HCT116 (cell line): ENCODE measurements at regions not wholly inside any gene's neighbourhood (a gene's known extent, or its start where the extent isn't known, plus 50 kb on each side); places are given as distances from the start of the nearest gene placed in this dataset.

Source experiments
- ATAC-seq: fragments of 200-7000 bp; cut with Tn5 transposase; 2 replicates; pipeline ENCODE4 v1.9.1; 2020; ENCODE audit warnings: mild to moderate bottlenecking, moderate library complexity
- BruUV-seq: library from RNA; stranded (reverse); fragments of 400-500 nt; replicated peaks from 2 replicates; lab custom pipeline; 2021; lab: Mats Ljungman, UMichigan
- CTCF ChIA-PET: fragments of 300-600 bp; sonication (Branson Sonifier 250); formaldehyde crosslinking; loops from one replicate; lab custom pipeline; 2021; ENCODE audit warnings: antibody characterized with exemption; lab: Charles Lee
- POLR2A ChIA-PET: fragments of 300-600, 350-600 bp; sonication (Branson Sonifier 250); formaldehyde crosslinking; loops from one replicate; lab custom pipeline; 2021; ENCODE audit warnings: antibody characterized with exemption; lab: Charles Lee
- RAD21 ChIA-PET, 2 experiments: fragments of 300-600 bp; sonication (Branson Sonifier 250); formaldehyde crosslinking; loops; one replicate each; lab custom pipeline; 2023; ENCODE audit warnings: low total read pairs in 2 of 2; ENCODE audit not compliant: uncharacterized antibody in 2 of 2, unreplicated experiment in 2 of 2, low non-redundant PET in 1 of 2; lab: Charles Lee
- DNase-seq: peaks from one replicate; pipeline ENCODE4 v3.0.0-alpha.2; 2010; ENCODE audit warnings: low read depth, low spot score
- H2AFZ ChIP-seq: fragments of 200-600 bp; shearing (Covaris generic), sonication (generic); 2 replicates; pipeline ENCODE4 v1.6.1; 2017; ENCODE audit warnings: low read depth, mixed run types, mixed read lengths, antibody characterized with exemption, low read length; ENCODE audit not compliant: poor library complexity, severe bottlenecking
- H3K27ac ChIP-seq: 2 replicates; pipeline ENCODE4 v1.5.1; 2012; ENCODE audit warnings: low read depth, low read length
- H3K27me3 ChIP-seq: fragments of 200-600 bp; sonication (generic); 2 replicates; pipeline ENCODE4 v1.6.1; 2016; ENCODE audit warnings: mixed run types, low read length, mixed read lengths; ENCODE audit not compliant: insufficient read depth
- H3K36me3 ChIP-seq, 2 experiments: fragments of 200-500 bp in 1 of 2; fragments of 200-600 bp in 1 of 2; sonication (Bioruptor generic) in 1 of 2; sonication (generic) in 1 of 2; 2 replicates each; pipeline versions ENCODE4 v1.5.1 to v1.6.1; 2014 to 2016; ENCODE audit warnings: low read length in 2 of 2, inconsistent platforms in 1 of 2, mixed read lengths in 1 of 2, mixed run types in 1 of 2; ENCODE audit not compliant: insufficient read depth in 2 of 2, control insufficient read depth in 1 of 2
- H3K4me1 ChIP-seq, 2 experiments: fragments of 200-600 bp in 1 of 2; sonication (generic) in 1 of 2; 2 replicates each; pipeline versions ENCODE4 v1.5.1 to v1.6.1; 2012 to 2017; ENCODE audit warnings: low read length in 2 of 2, inconsistent platforms in 1 of 2, mild to moderate bottlenecking in 1 of 2, mixed read lengths in 1 of 2, mixed run types in 1 of 2, moderate library complexity in 1 of 2; ENCODE audit not compliant: insufficient read depth in 2 of 2, control insufficient read depth in 1 of 2
- H3K4me2 ChIP-seq: fragments of 200-600 bp; sonication (generic); 2 replicates; pipeline ENCODE4 v1.6.1; 2017; ENCODE audit warnings: mixed run types, low read length, mixed read lengths
- H3K4me3 ChIP-seq, 2 experiments: fragments of 200-600 bp in 1 of 2; sonication (generic) in 1 of 2; replicated peaks in 1 of 2; 2 replicates each; pipeline ENCODE4 v1.5.1; 2011 to 2016; ENCODE audit warnings: low read length in 2 of 2, control low read depth in 1 of 2, low read depth in 1 of 2, mild to moderate bottlenecking in 1 of 2, mixed read lengths in 1 of 2, mixed run types in 1 of 2
- H3K79me2 ChIP-seq: fragments of 200-600 bp; sonication (generic); 2 replicates; pipeline ENCODE4 v1.6.1; 2017; ENCODE audit warnings: mild to moderate bottlenecking, mixed run types, low read length, moderate library complexity, mixed read lengths; ENCODE audit not compliant: insufficient read depth
- H3K9ac ChIP-seq: fragments of 200-600 bp; sonication (generic); 2 replicates; pipeline ENCODE4 v1.6.1; 2016; ENCODE audit warnings: low read length, mixed read lengths
- H3K9me2 ChIP-seq: fragments of 200-600 bp; sonication (generic), shearing (Covaris generic); 2 replicates; pipeline ENCODE4 v1.6.1; 2017; ENCODE audit warnings: mixed run types, mild to moderate bottlenecking, moderate library complexity; ENCODE audit not compliant: insufficient read depth
- H3K9me3 ChIP-seq, 2 experiments: fragments of 200-500 bp in 1 of 2; fragments of 200-600 bp in 1 of 2; sonication (Bioruptor generic) in 1 of 2; sonication (generic) in 1 of 2; 2 replicates each; pipeline ENCODE4 v1.6.1; 2014 to 2017; ENCODE audit warnings: low read length in 2 of 2, mixed read lengths in 2 of 2, inconsistent platforms in 1 of 2, low read depth in 1 of 2, mild to moderate bottlenecking in 1 of 2, mixed run types in 1 of 2, moderate library complexity in 1 of 2; ENCODE audit not compliant: control insufficient read depth in 1 of 2, insufficient read depth in 1 of 2
- H4K20me1 ChIP-seq: fragments of 200-600 bp; sonication (generic), shearing (Covaris generic); 2 replicates; pipeline ENCODE4 v1.6.1; 2017; ENCODE audit warnings: mixed run types, mild to moderate bottlenecking, moderate library complexity; ENCODE audit not compliant: insufficient read depth
- ATF3 ChIP-seq: IDR thresholded peaks from 2 replicates; pipeline ENCODE4 v1.6.1; 2012
- CBX3 ChIP-seq: IDR thresholded peaks from 2 replicates; pipeline ENCODE4 v1.6.1; 2012; ENCODE audit warnings: low read depth
- CEBPB ChIP-seq: IDR thresholded peaks from 2 replicates; pipeline ENCODE4 v1.6.1; 2012; ENCODE audit warnings: low read depth
- CTCF ChIP-seq, 3 experiments: fragments of 200-600 bp in 1 of 3; sonication (generic) in 1 of 3; IDR thresholded peaks in 2 of 3; conservative IDR thresholded peaks in 1 of 3; 2 replicates each; pipeline ENCODE4 v1.5.1; 2012 to 2017; ENCODE audit warnings: low read depth in 2 of 3, low read length in 2 of 3, antibody characterized with exemption in 1 of 3, borderline replicate concordance in 1 of 3, control low read depth in 1 of 3, mild to moderate bottlenecking in 1 of 3, mixed read lengths in 1 of 3, mixed run types in 1 of 3, moderate library complexity in 1 of 3; ENCODE audit not compliant: insufficient read depth in 1 of 3
- EGR1 ChIP-seq: IDR thresholded peaks from 2 replicates; pipeline ENCODE4 v1.6.1; 2012; ENCODE audit warnings: low read depth
- ELF1 ChIP-seq: IDR thresholded peaks from 2 replicates; pipeline ENCODE4 v1.6.1; 2012; ENCODE audit warnings: low read depth, borderline replicate concordance
- EZH2 ChIP-seq: fragments of 200-600 bp; sonication (generic); IDR thresholded peaks from 2 replicates; pipeline ENCODE4 v1.6.1; 2017; ENCODE audit warnings: antibody characterized with exemption, mixed run types
- EZH2phosphoT487 ChIP-seq: fragments of 200-600 bp; IDR thresholded peaks from 2 replicates; pipeline ENCODE4 v1.6.1; 2018; ENCODE audit warnings: antibody characterized with exemption, borderline replicate concordance
- FOSL1 ChIP-seq: IDR thresholded peaks from 2 replicates; pipeline ENCODE4 v1.6.1; 2012; ENCODE audit warnings: low read depth
- JUND ChIP-seq: IDR thresholded peaks from 2 replicates; pipeline ENCODE4 v1.6.1; 2012
- MAX ChIP-seq: IDR thresholded peaks from 2 replicates; pipeline ENCODE4 v1.6.1; 2012
- POLR2A ChIP-seq: IDR thresholded peaks from 2 replicates; pipeline ENCODE4 v1.7.0; 2011; ENCODE audit warnings: borderline replicate concordance; ENCODE audit not compliant: insufficient read depth, insufficient read length; ENCODE audit errors: extremely low read depth
- POLR2AphosphoS5 ChIP-seq: IDR thresholded peaks from 2 replicates; pipeline ENCODE4 v1.6.1; 2011; ENCODE audit warnings: mild to moderate bottlenecking, low read depth, low read length, moderate library complexity
- SIN3A ChIP-seq: IDR thresholded peaks from 2 replicates; pipeline ENCODE4 v1.6.1; 2012; ENCODE audit warnings: low read depth
- SP1 ChIP-seq: IDR thresholded peaks from 2 replicates; pipeline ENCODE4 v1.6.1; 2012; ENCODE audit warnings: low read depth
- YY1 ChIP-seq: IDR thresholded peaks from 2 replicates; pipeline ENCODE4 v1.6.1; 2011; ENCODE audit warnings: low read length, low read depth, moderate library complexity, mild to moderate bottlenecking; ENCODE audit not compliant: insufficient replicate concordance; ENCODE audit errors: extremely low read depth
- ZBTB33 ChIP-seq: IDR thresholded peaks from 2 replicates; pipeline ENCODE4 v1.6.1; 2011; ENCODE audit warnings: mild to moderate bottlenecking, low read length, moderate library complexity; ENCODE audit not compliant: insufficient replicate concordance; ENCODE audit errors: extremely low read depth
- ZFX ChIP-seq: fragments of 450-650 bp; IDR thresholded peaks from 2 replicates; pipeline ENCODE4 v1.6.1; 2017
- ZNF274 ChIP-seq: fragments of 200-500 bp; sonication (Bioruptor generic); IDR thresholded peaks from 2 replicates; pipeline ENCODE4 v1.6.1; 2014; ENCODE audit warnings: mild to moderate bottlenecking, low read depth, low read length, inconsistent platforms
- intact Hi-C: fragments of 100-400 bp; cut with micrococcal nuclease; formaldehyde crosslinking; loops from 2 replicates; pipeline ENCODE4 v1.10.0; 2022

GRCh38 chr13:71087432-71087831, 779.6 kb downstream of the DACH1 start:
- no peak overlapping the region for H3K9ac ChIP-seq
- ChIA-PET RAD21 (no interaction called here), CTCF (no interaction called here), POLR2A (no interaction called here)
- H3K4me1 ChIP-seq: no peaks in the 10 kb centered on the region
- ATAC-seq (no peak), DNase-seq (no peak)
- no peak overlapping the region for H3K4me3 ChIP-seq
- H3K4me2 ChIP-seq: no peak overlapping the region
- H3K9me3 ChIP-seq: no peaks in the 10 kb centered on the region
- H3K27ac ChIP-seq: no peak overlapping the region
- intact Hi-C loops: no loop called here
- H4K20me1 ChIP-seq: no peaks in the 10 kb centered on the region
- H3K36me3 ChIP-seq: no peaks in the 10 kb centered on the region
- no peak for TF ChIP-seq EZH2phosphoT487
- no peak for TF ChIP-seq CEBPB
- TF ChIP-seq EGR1: no peak
- no peak for TF ChIP-seq MAX
- no peak for TF ChIP-seq ZNF274
- no peak for TF ChIP-seq POLR2A
- no peak for TF ChIP-seq SP1
- TF ChIP-seq ATF3: no peak
- TF ChIP-seq CBX3: no peak
- no peak for TF ChIP-seq YY1
- no peak for TF ChIP-seq JUND
- TF ChIP-seq FOSL1: no peak
- TF ChIP-seq POLR2AphosphoS5: no peak
- no TSS peak for BruUV-seq
- H3K27me3 ChIP-seq: no peaks in the 10 kb centered on the region
- no peak overlapping the region for H2AFZ ChIP-seq
- no peaks in the 10 kb centered on the region for H3K79me2 ChIP-seq
- H3K9me2 ChIP-seq: no peaks in the 10 kb centered on the region

- Histone ChIP-seq H3K36me3 (no peaks in the 10 kb centered on the region), H3K4me2 (no peak overlapping the region), H4K20me1 (no peaks in the 10 kb centered on the region), H3K9ac (no peak overlapping the region), H3K27me3 (no peaks in the 10 kb centered on the region), H3K27ac (no peak overlapping the region), H3K79me2 (no peaks in the 10 kb centered on the region), H3K4me1 (no peaks in the 10 kb centered on the region), H3K9me2 (no peaks in the 10 kb centered on the region), H3K4me3 (no peak overlapping the region), H2AFZ (no peak overlapping the region), H3K9me3 (no peaks in the 10 kb centered on the region)
- intact Hi-C loops: no loop called here
- ChIA-PET CTCF (no interaction called here), RAD21 (no interaction called here), POLR2A (no interaction called here)
- TF ChIP-seq ZBTB33 (no peak), ZNF274 (no peak), CTCF (IDR thresholded peaks at IDR 0.05 in 2 of 3, conservative IDR thresholded peaks at IDR 0.05 in 1 of 3; ENCODE audit: borderline replicate concordance in 1 of 3, insufficient read depth in 1 of 3, low read depth in 2 of 3, low read length in 2 of 3) (no peak), ELF1 (no peak), ZFX (no peak), SIN3A (no peak), EZH2 (no peak), MAX (no peak), POLR2AphosphoS5 (no peak)
- no TSS peak for BruUV-seq
- DNase-seq (no peak), ATAC-seq (no peak)
These were observed 780.0 kb downstream of the DACH1 start for GRCh38 chr13:71087006-71087405.
